ENCODE measurements at regions not wholly inside any gene's neighbourhood (a gene's known extent, or its start where the extent isn't known, plus 50 kb on each side); places are given as distances from the start of the nearest gene placed in this dataset.
"Not testable (repeated sequence)": the region's sequence is repeated elsewhere in the genome, so short reads cannot be mapped to it uniquely, and the experiment has no call there.

- no peak for DNase-seq
These were observed 1114.7 kb downstream of the REEP3 start for GRCh38 chr10:64635906-64636305.

DNA sequence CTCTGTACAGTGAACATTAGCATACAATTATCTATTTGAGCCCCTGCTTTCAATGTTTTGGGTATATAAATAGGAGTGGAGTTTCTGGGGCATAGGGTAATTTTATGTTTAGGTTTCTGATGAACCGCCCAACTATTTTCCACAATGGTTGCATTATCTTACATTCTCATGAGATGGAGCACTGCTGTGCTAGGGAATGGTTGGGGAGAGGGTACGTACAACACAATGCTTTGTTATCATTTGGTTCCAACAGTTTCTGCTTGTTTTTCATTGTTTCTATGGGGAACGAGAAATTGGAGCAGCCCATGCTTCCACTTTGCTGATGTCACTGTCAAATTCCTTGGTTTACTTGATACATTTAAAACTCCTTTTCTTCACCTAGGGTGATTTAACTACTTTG is 1115.3 kb downstream of the REEP3 start:
- DNase-seq = no peak

GRCh38 chr10:64637939-64638338 is 1116.7 kb downstream of the REEP3 start:
- DNase-seq = no peak

- no peak for DNase-seq
These were observed 1127.7 kb downstream of the REEP3 start for GRCh38 chr10:64648915-64649314.

GRCh38 chr10:64658528-64658927 is 1137.3 kb downstream of the REEP3 start:
- DNase-seq = no peak

DNA sequence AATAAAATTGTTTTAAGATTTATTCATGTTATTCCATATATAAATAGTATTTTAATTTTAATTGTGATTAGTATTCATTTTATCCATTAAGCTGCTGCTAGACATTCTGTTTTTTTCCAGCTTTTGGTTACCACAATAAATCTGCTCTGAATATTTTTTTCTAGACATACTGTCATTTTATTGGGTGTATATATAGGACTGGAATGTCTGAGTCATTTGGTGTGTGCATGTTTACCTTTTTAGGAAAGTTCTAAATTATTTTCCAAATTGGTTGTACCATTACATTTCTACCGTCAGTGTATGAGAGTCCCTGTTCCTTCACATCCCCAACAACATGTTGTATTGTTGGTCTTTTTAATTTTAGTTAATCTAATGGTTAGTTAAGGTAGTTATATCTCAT is 1138.1 kb downstream of the REEP3 start:
- DNase-seq = no peak

DNA sequence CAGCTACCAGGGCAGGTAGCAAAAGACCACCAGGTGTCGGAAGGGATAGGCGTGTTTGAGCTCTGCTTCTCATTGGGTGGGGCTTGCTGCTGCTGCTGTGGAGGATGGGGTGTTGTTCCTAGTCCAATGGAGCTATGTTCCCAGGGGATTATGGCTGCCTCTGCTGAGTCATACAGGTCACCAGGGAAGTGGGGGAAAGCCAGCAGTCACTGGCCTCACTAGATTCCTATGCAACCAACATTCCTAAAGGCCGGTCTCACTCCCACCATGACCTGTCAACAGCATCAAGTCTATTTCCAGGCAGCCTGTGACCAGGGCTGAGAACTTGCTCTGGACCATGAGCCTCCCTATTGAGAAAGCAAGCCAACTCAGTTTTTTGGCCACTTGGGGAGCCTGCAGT is 1160.8 kb downstream of the REEP3 start:
- no peak for DNase-seq

- DNase-seq = no peak
These were observed 1169.0 kb downstream of the REEP3 start for GRCh38 chr10:64690194-64690593.

- no peak for DNase-seq
These were observed 1178.0 kb downstream of the REEP3 start for GRCh38 chr10:64699244-64699643.

GRCh38 chr10:64702086-64702485 is 1180.9 kb downstream of the REEP3 start:
- not testable (repeated sequence) for DNase-seq

- DNase-seq = no peak
These were observed 1187.9 kb downstream of the REEP3 start for GRCh38 chr10:64708884-64709681.

DNA sequence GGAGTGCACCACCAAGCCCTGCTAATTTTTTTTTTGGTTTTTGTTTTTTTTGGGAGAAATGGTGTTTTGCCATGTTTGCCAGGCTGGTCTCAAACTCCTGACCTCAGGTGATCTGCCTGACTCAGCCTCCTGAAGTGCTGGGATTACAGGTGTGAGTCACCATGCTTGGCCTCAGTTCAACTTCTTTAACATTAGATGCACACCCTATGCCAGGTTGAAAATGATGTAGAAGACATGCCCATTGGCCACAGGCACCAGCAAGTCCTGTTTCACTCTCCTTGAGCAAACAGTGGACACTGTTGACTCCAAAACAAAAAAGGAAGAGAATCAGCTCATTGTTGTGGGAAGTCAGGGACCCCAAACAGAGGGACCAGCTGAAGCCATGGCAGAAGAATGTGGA is 1205.3 kb downstream of the REEP3 start:
- DNase-seq = no peak

- no peak for DNase-seq
These were observed 1209.8 kb downstream of the REEP3 start for GRCh38 chr10:64731016-64731415.

GRCh38 chr10:64732372-64732957 is 1211.3 kb downstream of the REEP3 start:
- DNase-seq = no peak

GRCh38 chr10:64733980-64734379 is 1212.8 kb downstream of the REEP3 start:
- DNase-seq = no peak

- DNase-seq = no peak
These were observed 1217.3 kb downstream of the REEP3 start for GRCh38 chr10:64738462-64738861.

DNA sequence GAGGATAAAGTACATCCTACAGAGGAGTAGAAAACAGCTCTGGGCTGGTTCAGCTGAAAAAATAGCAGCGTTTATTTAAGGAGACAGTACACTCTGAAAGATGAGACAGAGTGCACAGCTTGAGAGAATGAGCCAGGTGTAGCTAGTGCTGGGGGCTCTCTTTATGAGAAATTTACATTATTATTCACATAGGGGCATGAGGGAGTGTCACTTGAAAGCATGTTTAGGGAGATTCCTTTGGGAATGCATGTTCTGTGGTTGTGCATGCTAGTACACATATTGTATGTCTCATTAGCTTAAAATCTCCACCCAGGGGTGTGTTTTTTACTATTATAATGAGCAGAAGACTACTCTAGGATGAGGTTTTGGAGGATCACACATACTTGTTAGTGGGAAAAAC is 1224.4 kb downstream of the REEP3 start:
- DNase-seq = no peak

GRCh38 chr10:64750672-64751071 is 1229.5 kb downstream of the REEP3 start:
- DNase-seq = no peak

- DNase-seq = no peak
These were observed 1232.3 kb downstream of the REEP3 start for GRCh38 chr10:64753516-64753915.

DNA sequence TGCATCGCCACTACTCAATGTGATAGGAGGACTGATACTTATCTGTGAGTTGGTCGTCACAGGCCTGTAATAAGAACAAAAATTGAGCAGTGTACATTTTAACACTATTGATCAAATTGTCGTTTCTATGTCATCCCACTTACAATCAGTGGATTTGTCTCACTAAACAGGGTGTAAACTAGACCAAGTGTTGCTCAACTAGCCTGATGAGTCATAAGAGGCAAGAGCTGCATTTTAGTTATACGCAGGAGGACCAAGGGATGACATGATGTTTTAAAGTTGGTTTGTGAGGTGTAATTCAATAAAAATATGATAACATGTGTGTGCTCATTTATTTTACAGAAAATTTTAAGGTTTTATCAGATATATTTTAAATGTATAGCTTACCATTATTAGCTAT is 1239.2 kb downstream of the REEP3 start:
- DNase-seq = no peak

GRCh38 chr10:64762861-64763260 is 1241.7 kb downstream of the REEP3 start:
- DNase-seq = no peak

GRCh38 chr10:64765498-64765897 is 1244.3 kb downstream of the REEP3 start:
- DNase-seq = no peak

- DNase-seq = no peak
These were observed 1250.3 kb downstream of the REEP3 start for GRCh38 chr10:64771253-64772050.

DNA sequence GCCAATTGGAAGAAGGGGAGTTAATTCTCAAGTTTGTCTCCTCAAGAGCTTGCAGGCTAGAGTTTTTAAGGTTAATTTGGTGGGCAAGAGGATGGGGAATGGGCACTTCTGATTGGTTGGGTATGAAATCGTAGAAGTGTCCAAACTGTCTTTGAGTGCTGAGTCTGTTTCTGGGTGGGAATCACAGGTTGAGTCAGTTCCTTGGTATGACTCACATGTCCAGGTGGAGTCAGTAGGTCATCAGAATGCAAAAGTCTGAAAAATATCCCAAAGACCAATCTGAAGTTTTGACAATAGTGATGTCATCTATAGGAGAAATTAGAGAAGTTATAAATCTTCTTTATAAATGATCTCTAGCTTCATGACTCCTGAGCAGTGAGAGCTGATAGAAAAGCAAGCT is 1252.2 kb downstream of the REEP3 start:
- DNase-seq = no peak
